ENCODE measurements at regions not wholly inside any gene's neighbourhood (a gene's known extent, or its start where the extent isn't known, plus 50 kb on each side); places are given as distances from the start of the nearest gene placed in this dataset.

DNA sequence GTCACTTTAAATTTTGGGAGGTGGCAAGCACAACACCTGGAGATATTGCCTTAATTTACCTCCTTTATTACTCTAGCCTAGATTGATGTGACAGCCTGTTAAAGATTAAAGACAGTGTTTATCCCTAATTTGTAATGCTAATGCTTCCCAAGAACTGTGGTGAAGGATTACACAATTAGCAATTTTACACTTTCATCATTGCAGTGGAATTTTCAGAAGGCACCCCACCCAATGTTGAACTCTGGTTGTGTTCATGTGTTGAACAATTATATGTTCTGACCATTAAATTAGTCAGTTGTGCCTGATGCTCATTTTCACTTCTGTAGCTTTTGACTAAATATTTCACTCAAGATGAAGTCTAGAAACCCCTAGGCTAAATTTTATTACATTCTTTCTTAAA, 317.1 kb upstream of the CWC22 start:
- DNase-seq (no peak), ATAC-seq (no peak)
- Histone ChIP-seq H3K9me3 (no peaks in the 10 kb centered on the region), H3K4me3 (no peak overlapping the region), H3K27me3 (no peaks in the 10 kb centered on the region), H3K36me3 (no peaks in the 10 kb centered on the region), H3K27ac (no peak overlapping the region), H3K4me1 (no peaks in the 10 kb centered on the region)
- intact Hi-C loops (cut with DNase I), result no loop called here
- TF ChIP-seq, protein P1, sequence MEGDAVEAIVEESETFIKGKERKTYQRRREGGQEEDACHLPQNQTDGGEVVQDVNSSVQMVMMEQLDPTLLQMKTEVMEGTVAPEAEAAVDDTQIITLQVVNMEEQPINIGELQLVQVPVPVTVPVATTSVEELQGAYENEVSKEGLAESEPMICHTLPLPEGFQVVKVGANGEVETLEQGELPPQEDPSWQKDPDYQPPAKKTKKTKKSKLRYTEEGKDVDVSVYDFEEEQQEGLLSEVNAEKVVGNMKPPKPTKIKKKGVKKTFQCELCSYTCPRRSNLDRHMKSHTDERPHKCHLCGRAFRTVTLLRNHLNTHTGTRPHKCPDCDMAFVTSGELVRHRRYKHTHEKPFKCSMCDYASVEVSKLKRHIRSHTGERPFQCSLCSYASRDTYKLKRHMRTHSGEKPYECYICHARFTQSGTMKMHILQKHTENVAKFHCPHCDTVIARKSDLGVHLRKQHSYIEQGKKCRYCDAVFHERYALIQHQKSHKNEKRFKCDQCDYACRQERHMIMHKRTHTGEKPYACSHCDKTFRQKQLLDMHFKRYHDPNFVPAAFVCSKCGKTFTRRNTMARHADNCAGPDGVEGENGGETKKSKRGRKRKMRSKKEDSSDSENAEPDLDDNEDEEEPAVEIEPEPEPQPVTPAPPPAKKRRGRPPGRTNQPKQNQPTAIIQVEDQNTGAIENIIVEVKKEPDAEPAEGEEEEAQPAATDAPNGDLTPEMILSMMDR (IDR thresholded peaks at IDR 0.05), result no peak

GRCh38 chr2:180322781-180323180, 315.7 kb upstream of the CWC22 start:
- Histone ChIP-seq H3K4me3 (no peak overlapping the region), H3K36me3 (no peaks in the 10 kb centered on the region), H3K27ac (no peak overlapping the region), H3K27me3 (no peaks in the 10 kb centered on the region), H3K4me1 (no peaks in the 10 kb centered on the region), H3K9me3 (no peaks in the 10 kb centered on the region)
- intact Hi-C loops (cut with DNase I), result no loop called here
- ATAC-seq (no peak), DNase-seq (no peak)
- TF ChIP-seq, protein P1 (IDR thresholded peaks at IDR 0.05), result no peak

- intact Hi-C loops (cut with DNase I), result no loop called here
- TF ChIP-seq, protein P1 (IDR thresholded peaks at IDR 0.05), result no peak
- Histone ChIP-seq H3K4me1 (no peaks in the 10 kb centered on the region), H3K27me3 (no peaks in the 10 kb centered on the region), H3K4me3 (no peak overlapping the region), H3K9me3 (no peaks in the 10 kb centered on the region), H3K36me3 (no peaks in the 10 kb centered on the region), H3K27ac (no peak overlapping the region)
- ATAC-seq (no peak), DNase-seq (no peak)
Measured at GRCh38 chr2:180319586-180320405, 312.7 kb upstream of the CWC22 start.

- ATAC-seq, result no peak
- H3K36me3 ChIP-seq, result no peaks in the 10 kb centered on the region
- intact Hi-C loops (cut with DNase I), result no loop called here
- TF ChIP-seq, protein P1 (IDR thresholded peaks at IDR 0.05), result no peak
- no peak overlapping the region for H3K27ac ChIP-seq
- no peaks in the 10 kb centered on the region for H3K9me3 ChIP-seq
- DNase-seq, result no peak
- no peaks in the 10 kb centered on the region for H3K27me3 ChIP-seq
- H3K4me3 ChIP-seq, result no peak overlapping the region
- H3K4me1 ChIP-seq, result no peaks in the 10 kb centered on the region
Measured at GRCh38 chr2:180314086-180314485, 307.0 kb upstream of the CWC22 start.

- Histone ChIP-seq H3K36me3 (no peaks in the 10 kb centered on the region), H3K4me1 (no peaks in the 10 kb centered on the region), H3K27ac (no peak overlapping the region), H3K4me3 (no peak overlapping the region), H3K27me3 (no peaks in the 10 kb centered on the region), H3K9me3 (no peaks in the 10 kb centered on the region)
- intact Hi-C loops (cut with DNase I), result no loop called here
- no peak for ATAC-seq
- no peak for DNase-seq
- TF ChIP-seq, protein P1 (IDR thresholded peaks at IDR 0.05), result no peak
Measured at GRCh38 chr2:180312542-180312941, 305.4 kb upstream of the CWC22 start.
